Fibroblast of lung (primary cell): ENCODE measurements at regions not wholly inside any gene's neighbourhood (a gene's known extent, or its start where the extent isn't known, plus 50 kb on each side); places are given as distances from the start of the nearest gene placed in this dataset.

ENCODE experiments used
- DNase-seq, 2 donors: peaks; one replicate each; pipeline versions ENCODE4 v3.0.0 to v3.0.0-alpha.2; 2010; ENCODE audit warnings: low read depth in 2 of 2
- H2AFZ ChIP-seq: 2 replicates; pipeline ENCODE4 v1.5.1; 2012; ENCODE audit warnings: low read length, control low read depth, inconsistent platforms
- H3K27ac ChIP-seq: 2 replicates; pipeline ENCODE4 v1.5.1; 2011; ENCODE audit warnings: low read length, control low read depth; ENCODE audit not compliant: insufficient read depth
- H3K27me3 ChIP-seq: 2 replicates; pipeline ENCODE4 v1.5.1; 2011; ENCODE audit warnings: mild to moderate bottlenecking, low read length; ENCODE audit not compliant: control insufficient read depth, insufficient read depth
- H3K36me3 ChIP-seq: 2 replicates; pipeline ENCODE4 v1.5.1; 2011; ENCODE audit warnings: low read length; ENCODE audit not compliant: control insufficient read depth, insufficient read depth
- H3K4me1 ChIP-seq: 2 replicates; pipeline ENCODE4 v1.5.1; 2011; ENCODE audit warnings: low read length; ENCODE audit not compliant: control insufficient read depth, insufficient read depth; ENCODE audit errors: extremely low read depth
- H3K4me2 ChIP-seq: 2 replicates; pipeline ENCODE4 v1.5.1; 2011; ENCODE audit warnings: low read length, control low read depth; ENCODE audit not compliant: insufficient read depth; ENCODE audit errors: extremely low read depth
- H3K4me3 ChIP-seq, 4 experiments: fragments of 200-600 bp in 1 of 4; sonication (generic) in 1 of 4; replicated peaks in 1 of 4; 2 replicates each; pipeline ENCODE4 v1.5.1; 2011 to 2016; ENCODE audit warnings: low read length in 4 of 4, low read depth in 3 of 4, mild to moderate bottlenecking in 3 of 4, control low read depth in 2 of 4, inconsistent platforms in 1 of 4, mixed read lengths in 1 of 4; ENCODE audit not compliant: insufficient read depth in 1 of 4; ENCODE audit errors: control extremely low read depth in 1 of 4
- H3K79me2 ChIP-seq: 2 replicates; pipeline ENCODE4 v1.5.1; 2012; ENCODE audit warnings: mild to moderate bottlenecking, low read length, inconsistent platforms; ENCODE audit not compliant: control insufficient read depth, insufficient read depth
- H3K9ac ChIP-seq: 2 replicates; pipeline ENCODE4 v1.5.1; 2011; ENCODE audit warnings: mild to moderate bottlenecking, low read length, control low read depth; ENCODE audit not compliant: insufficient read depth
- H3K9me3 ChIP-seq: 2 replicates; pipeline ENCODE4 v1.5.1; 2012; ENCODE audit warnings: low read depth, low read length; ENCODE audit not compliant: control insufficient read depth, insufficient read depth
- H4K20me1 ChIP-seq: 2 replicates; pipeline ENCODE4 v1.5.1; 2011; ENCODE audit warnings: low read length; ENCODE audit not compliant: control insufficient read depth, insufficient read depth; ENCODE audit errors: extremely low read depth
- CTCF ChIP-seq, 2 donors: IDR thresholded peaks in 1 of 2; conservative IDR thresholded peaks in 1 of 2; 1 replicate in 1 of 2; 2 replicates in 1 of 2; pipeline ENCODE4 v1.5.1; 2011 to 2012; ENCODE audit warnings: low read length in 2 of 2, control low read depth in 1 of 2, inconsistent platforms in 1 of 2, low read depth in 1 of 2, mild to moderate bottlenecking in 1 of 2
- EZH2 ChIP-seq: IDR thresholded peaks from 2 replicates; pipeline ENCODE4 v1.5.1; 2012; ENCODE audit warnings: low read length, control low read depth, mild to moderate bottlenecking; ENCODE audit errors: missing control alignments

DNA sequence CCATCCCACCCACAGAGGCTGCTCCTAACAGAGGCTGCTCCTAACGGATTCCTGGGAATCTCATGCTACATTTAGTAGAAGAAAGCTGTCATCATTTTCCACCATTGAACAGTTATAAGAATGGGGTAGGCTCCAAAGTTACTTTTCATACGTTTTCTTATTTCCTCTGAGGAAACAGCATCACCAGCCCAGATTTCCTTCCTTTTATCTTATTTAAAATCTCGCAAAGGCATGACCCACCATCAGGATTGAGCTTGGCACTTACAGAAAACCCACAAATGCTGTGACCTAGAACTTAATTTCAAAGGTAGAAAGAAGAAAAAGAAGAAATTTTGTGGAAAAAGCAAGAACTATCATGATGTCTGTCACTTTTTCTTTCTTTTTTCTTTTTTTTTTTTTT is 168.0 kb downstream of the LY86 start:
- Histone ChIP-seq H2AFZ (no peak overlapping the region), H3K4me3 (no peak overlapping the region), H3K9me3 (no peaks in the 10 kb centered on the region), H3K4me2 (no peak overlapping the region), H3K79me2 (no peaks in the 10 kb centered on the region), H3K27me3 (no peaks in the 10 kb centered on the region), H3K27ac (no peak overlapping the region), H4K20me1 (no peaks in the 10 kb centered on the region), H3K36me3 (no peaks in the 10 kb centered on the region), H3K9ac (no peak overlapping the region), H3K4me1 (peaks cover 11% of the 10 kb centered on the region)
- no peak for TF ChIP-seq EZH2
- TF ChIP-seq CTCF (conservative IDR thresholded peaks at IDR 0.05 in 1 of 2, IDR thresholded peaks at IDR 0.05 in 1 of 2; ENCODE audit: low read depth in 1 of 2, low read length in 2 of 2), result no peak
- no peak for DNase-seq

DNA sequence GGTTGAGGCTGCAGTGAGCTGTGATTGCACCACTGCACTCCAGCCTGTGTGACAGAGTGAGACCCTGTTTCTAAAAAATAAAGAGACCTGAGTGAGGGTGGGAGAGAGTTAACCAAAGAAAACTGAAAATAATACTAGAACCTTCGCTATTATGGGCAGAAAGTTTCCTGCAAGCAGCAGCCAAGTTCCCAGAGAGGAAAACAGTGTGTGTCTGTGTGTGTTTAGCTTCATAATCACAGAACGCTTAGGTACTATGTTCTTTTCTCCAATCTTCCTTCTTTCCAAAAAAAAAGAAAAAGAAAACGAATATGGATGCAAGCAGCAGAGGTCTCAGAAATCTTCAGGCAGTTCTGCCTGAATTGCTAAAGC is 170.0 kb downstream of the LY86 start:
- H3K9me3 ChIP-seq, result no peaks in the 10 kb centered on the region
- no peak for TF ChIP-seq EZH2
- TF ChIP-seq CTCF (conservative IDR thresholded peaks at IDR 0.05 in 1 of 2, IDR thresholded peaks at IDR 0.05 in 1 of 2; ENCODE audit: low read depth in 1 of 2, low read length in 2 of 2), result no peak
- no peak overlapping the region for H3K4me3 ChIP-seq
- no peak overlapping the region for H3K27ac ChIP-seq
- H4K20me1 ChIP-seq, result no peaks in the 10 kb centered on the region
- H3K36me3 ChIP-seq, result no peaks in the 10 kb centered on the region
- H3K4me2 ChIP-seq, result no peak overlapping the region
- H3K4me1 ChIP-seq, result peaks cover 4% of the 10 kb centered on the region
- DNase-seq, result no peak
- no peak overlapping the region for H2AFZ ChIP-seq
- no peak overlapping the region for H3K9ac ChIP-seq
- no peaks in the 10 kb centered on the region for H3K27me3 ChIP-seq
- H3K79me2 ChIP-seq, result no peaks in the 10 kb centered on the region

DNA sequence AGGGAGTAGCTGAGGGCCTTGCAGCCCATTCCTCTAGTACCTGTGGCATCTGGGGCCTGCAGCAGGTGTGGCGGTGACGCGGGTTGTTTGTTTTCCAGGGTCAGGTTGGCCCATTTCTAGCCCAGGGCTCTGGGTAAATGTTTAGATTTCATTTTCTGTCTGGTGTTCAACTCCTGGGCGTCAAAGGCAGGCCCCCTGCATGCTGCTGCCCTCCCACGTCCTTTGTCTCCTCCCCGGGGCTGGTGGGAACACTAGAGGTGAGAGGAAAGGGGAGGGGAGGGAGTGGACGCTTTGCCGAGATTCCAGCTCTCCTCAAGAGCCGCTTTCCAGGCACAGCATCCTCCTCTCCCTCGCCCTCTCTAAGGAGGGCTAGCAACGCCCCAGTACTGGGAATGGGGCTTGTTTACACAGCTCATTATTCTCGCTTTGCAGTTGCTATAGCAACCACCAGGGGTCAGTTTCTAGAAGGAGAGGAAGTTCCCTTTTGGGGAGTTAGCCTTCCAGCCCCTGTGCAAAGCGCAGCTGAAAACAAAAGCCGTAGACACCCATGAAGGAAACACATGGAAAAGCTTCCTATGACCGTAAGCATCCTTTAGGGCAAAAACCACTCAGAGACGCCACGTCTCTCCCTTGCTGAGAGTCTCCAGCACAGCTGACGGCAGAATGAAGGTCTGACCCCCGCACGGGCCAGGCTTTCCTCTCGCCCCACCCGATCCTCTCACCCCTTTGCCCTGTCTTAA is 170.6 kb downstream of the LY86 start:
- no peaks in the 10 kb centered on the region for H3K79me2 ChIP-seq
- H4K20me1 ChIP-seq, result no peaks in the 10 kb centered on the region
- peak; percentile 67 to 69 for TF ChIP-seq CTCF (conservative IDR thresholded peaks at IDR 0.05 in 1 of 2, IDR thresholded peaks at IDR 0.05 in 1 of 2; ENCODE audit: low read depth in 1 of 2, low read length in 2 of 2)
- TF ChIP-seq EZH2, result no peak
- no peaks in the 10 kb centered on the region for H3K9me3 ChIP-seq
- H2AFZ ChIP-seq, result peak overlapping the region; percentile 80
- no peak overlapping the region for H3K4me3 ChIP-seq
- H3K4me1 ChIP-seq, result peaks cover 4% of the 10 kb centered on the region
- DNase-seq, result peak; percentile 63 to 83
- H3K4me2 ChIP-seq, result peak overlapping the region; percentile 74
- H3K27ac ChIP-seq, result no peak overlapping the region
- no peaks in the 10 kb centered on the region for H3K36me3 ChIP-seq
- no peaks in the 10 kb centered on the region for H3K27me3 ChIP-seq
- H3K9ac ChIP-seq, result no peak overlapping the region
